Caco-2 (cell line): ENCODE measurements at regions not wholly inside any gene's neighbourhood (a gene's known extent, or its start where the extent isn't known, plus 50 kb on each side); places are given as distances from the start of the nearest gene placed in this dataset.

Experiments
- BruUV-seq: library from RNA; stranded (reverse); fragments of 400-500 nt; replicated peaks from 2 replicates; lab custom pipeline; 2021; lab: Mats Ljungman, UMichigan
- CTCF ChIA-PET: fragments of 300-600 bp; sonication (Branson Sonifier 250); formaldehyde crosslinking; loops from one replicate; lab custom pipeline; 2022; ENCODE audit warnings: antibody characterized with exemption; lab: Charles Lee
- POLR2A ChIA-PET: fragments of 300-600 bp; sonication (Branson Sonifier 250); formaldehyde crosslinking; loops from one replicate; lab custom pipeline; 2022; ENCODE audit warnings: antibody characterized with exemption; lab: Charles Lee
- DNase-seq, 2 experiments: peaks; one replicate each; pipeline versions ENCODE4 v3.0.0 to v3.0.0-alpha.2; 2020 to 2022
- H3K27me3 ChIP-seq: replicated peaks from 2 replicates; pipeline ENCODE4 v1.6.0; 2011; ENCODE audit warnings: low read length; ENCODE audit not compliant: control insufficient read depth, insufficient read depth
- H3K36me3 ChIP-seq: 2 replicates; pipeline ENCODE4 v1.5.1; 2011; ENCODE audit warnings: low read length; ENCODE audit not compliant: control insufficient read depth, insufficient read depth
- H3K4me1 ChIP-seq: fragments of 250-450 bp; sonication (Bioruptor Pico); 2 replicates; pipeline ENCODE4 v1.5.1; 2020; ENCODE audit warnings: mild to moderate bottlenecking
- H3K4me3 ChIP-seq: 2 replicates; pipeline ENCODE4 v1.5.1; 2011; ENCODE audit warnings: low read depth, mild to moderate bottlenecking, control low read depth, low read length
- H3K9me3 ChIP-seq: fragments of 250-450 bp; sonication (Bioruptor Pico); 2 replicates; pipeline ENCODE4 v1.5.1; 2020; ENCODE audit warnings: mild to moderate bottlenecking, moderate library complexity
- H3K27ac Mint-ChIP-seq: one replicate; pipeline ENCODE4 v1.8.0; 2022; ENCODE audit warnings: mixed read lengths; ENCODE audit not compliant: unreplicated experiment
- H3K27me3 Mint-ChIP-seq: one replicate; pipeline ENCODE4 v1.8.0; 2022; ENCODE audit warnings: mixed read lengths; ENCODE audit not compliant: insufficient read depth, unreplicated experiment
- H3K36me3 Mint-ChIP-seq: one replicate; pipeline ENCODE4 v1.8.0; 2022; ENCODE audit warnings: mild to moderate bottlenecking, mixed read lengths; ENCODE audit not compliant: insufficient read depth, unreplicated experiment
- H3K4me1 Mint-ChIP-seq: one replicate; pipeline ENCODE4 v1.8.0; 2022; ENCODE audit warnings: low read depth, mixed read lengths; ENCODE audit not compliant: unreplicated experiment
- H3K4me3 Mint-ChIP-seq: one replicate; pipeline ENCODE4 v1.8.0; 2022; ENCODE audit warnings: mild to moderate bottlenecking, moderate library complexity, mixed read lengths; ENCODE audit not compliant: unreplicated experiment
- H3K9me3 Mint-ChIP-seq: one replicate; pipeline ENCODE4 v1.8.0; 2022; ENCODE audit warnings: mixed read lengths; ENCODE audit not compliant: unreplicated experiment
- CTCF ChIP-seq, 2 experiments: fragments of 200-600 bp in 1 of 2; IDR thresholded peaks; 1 replicate in 1 of 2; 2 replicates in 1 of 2; pipeline versions ENCODE4 v1.5.1 to v1.8.0; 2011 to 2022; ENCODE audit warnings: antibody characterized with exemption in 1 of 2, control low read depth in 1 of 2, inconsistent platforms in 1 of 2, low read depth in 1 of 2, low read length in 1 of 2, mild to moderate bottlenecking in 1 of 2, moderate library complexity in 1 of 2; ENCODE audit not compliant: insufficient read depth in 1 of 2, severe bottlenecking in 1 of 2, unreplicated experiment in 1 of 2
- intact Hi-C: fragments of 100-400 bp; cut with micrococcal nuclease; formaldehyde crosslinking; loops from one replicate; pipeline ENCODE4 v1.10.0; 2022; ENCODE audit not compliant: unreplicated experiment

GRCh38 chr10:2966134-2966533 lies 101.2 kb upstream of the PFKP start:
- Histone ChIP-seq H3K36me3 (no peaks in the 10 kb centered on the region), H3K4me1 (no peaks in the 10 kb centered on the region), H3K4me3 (no peak overlapping the region), H3K9me3 (no peaks in the 10 kb centered on the region), H3K27me3 (no peaks in the 10 kb centered on the region)
- no peak overlapping the region for H3K27ac Mint-ChIP-seq
- intact Hi-C loops, result no loop called here
- POLR2A ChIA-PET, result no interaction called here
- H3K9me3 Mint-ChIP-seq, result no peaks in the 10 kb centered on the region
- DNase-seq, result no peak
- H3K27me3 Mint-ChIP-seq, result peaks cover 26% of the 10 kb centered on the region
- no peaks in the 10 kb centered on the region for H3K36me3 Mint-ChIP-seq
- no peaks in the 10 kb centered on the region for H3K4me1 Mint-ChIP-seq
- TF ChIP-seq CTCF (IDR thresholded peaks at IDR 0.05; ENCODE audit: insufficient read depth in 1 of 2, low read depth in 1 of 2, low read length in 1 of 2, severe bottlenecking in 1 of 2, unreplicated experiment in 1 of 2), result no peak
- CTCF ChIA-PET, result no interaction called here
- BruUV-seq, result no TSS peak
- H3K4me3 Mint-ChIP-seq, result no peak overlapping the region

- POLR2A ChIA-PET, result no interaction called here
- CTCF ChIA-PET, result no interaction called here
Observed at GRCh38 chr10:2964632-2965296, 102.6 kb upstream of the PFKP start.

GRCh38 chr10:2963889-2964631 lies 103.3 kb upstream of the PFKP start:
- intact Hi-C loops, result no loop called here

More at GRCh38 chr10:2964632-2965296, 102.6 kb upstream of the PFKP start:
- H3K9me3 ChIP-seq, result no peaks in the 10 kb centered on the region
- DNase-seq, result peak in 1 of 2 experiments; percentile 33
- no peak for TF ChIP-seq CTCF (IDR thresholded peaks at IDR 0.05; ENCODE audit: insufficient read depth in 1 of 2, low read depth in 1 of 2, low read length in 1 of 2, severe bottlenecking in 1 of 2, unreplicated experiment in 1 of 2)
- no peaks in the 10 kb centered on the region for H3K4me1 ChIP-seq
- H3K4me1 Mint-ChIP-seq, result no peaks in the 10 kb centered on the region
- 0 out of 2 replicates have a peak, but pooled peaks cover 1% of the 10 kb centered on the region for H3K27me3 ChIP-seq
- H3K27ac Mint-ChIP-seq, result no peak overlapping the region
- peaks cover 27% of the 10 kb centered on the region for H3K27me3 Mint-ChIP-seq
- H3K36me3 ChIP-seq, result no peaks in the 10 kb centered on the region
- no peak overlapping the region for H3K4me3 ChIP-seq
- no peaks in the 10 kb centered on the region for H3K36me3 Mint-ChIP-seq
- no TSS peak for BruUV-seq
- no peaks in the 10 kb centered on the region for H3K9me3 Mint-ChIP-seq
- intact Hi-C loops, result no loop called here
- H3K4me3 Mint-ChIP-seq, result no peak overlapping the region

More at GRCh38 chr10:2963889-2964631, 103.3 kb upstream of the PFKP start:
- POLR2A ChIA-PET, result no interaction called here
- H3K9me3 Mint-ChIP-seq, result no peaks in the 10 kb centered on the region
- Histone ChIP-seq H3K4me1 (no peaks in the 10 kb centered on the region), H3K27me3 (0 out of 2 replicates have a peak, but pooled peaks cover 1% of the 10 kb centered on the region), H3K36me3 (no peaks in the 10 kb centered on the region), H3K9me3 (no peaks in the 10 kb centered on the region), H3K4me3 (no peak overlapping the region)
- no peak overlapping the region for H3K4me3 Mint-ChIP-seq
- no TSS peak for BruUV-seq
- no peak for DNase-seq
- no peak for TF ChIP-seq CTCF (IDR thresholded peaks at IDR 0.05; ENCODE audit: insufficient read depth in 1 of 2, low read depth in 1 of 2, low read length in 1 of 2, severe bottlenecking in 1 of 2, unreplicated experiment in 1 of 2)
- CTCF ChIA-PET, result no interaction called here
- H3K27me3 Mint-ChIP-seq, result peaks cover 27% of the 10 kb centered on the region
- H3K36me3 Mint-ChIP-seq, result no peaks in the 10 kb centered on the region
- no peak overlapping the region for H3K27ac Mint-ChIP-seq
- no peaks in the 10 kb centered on the region for H3K4me1 Mint-ChIP-seq
